Liver (tissue), 8 donors: ENCODE measurements at regions not wholly inside any gene's neighbourhood (a gene's known extent, or its start where the extent isn't known, plus 50 kb on each side); places are given as distances from the start of the nearest gene placed in this dataset.

ENCODE experiments used
- DNase-seq: peaks from one replicate; pipeline ENCODE4 v3.0.0-alpha.2; 2017; ENCODE audit warnings: low spot score
- H3K27ac ChIP-seq, 2 donors: one replicate each; pipeline ENCODE4 v1.7.0; 2013; ENCODE audit warnings: inconsistent platforms in 2 of 2, low read length in 2 of 2, control low read depth in 1 of 2, low read depth in 1 of 2, mild to moderate bottlenecking in 1 of 2
- H3K27me3 ChIP-seq, 4 donors: one replicate each; pipeline versions ENCODE4 v1.6.1 to v1.7.0; 2013; ENCODE audit warnings: low read length in 3 of 4, inconsistent platforms in 1 of 4, mild to moderate bottlenecking in 1 of 4, moderate library complexity in 1 of 4; ENCODE audit not compliant: control insufficient read depth in 4 of 4, insufficient read depth in 4 of 4
- H3K36me3 ChIP-seq, 4 donors: one replicate each; pipeline versions ENCODE4 v1.6.1 to v1.7.0; 2013; ENCODE audit warnings: low read length in 3 of 4, mild to moderate bottlenecking in 3 of 4, low read depth in 1 of 4, moderate library complexity in 1 of 4; ENCODE audit not compliant: control insufficient read depth in 4 of 4, insufficient read depth in 3 of 4
- H3K4me1 ChIP-seq, 4 donors: one replicate each; pipeline versions ENCODE4 v1.6.1 to v1.7.0; 2013; ENCODE audit warnings: low read length in 3 of 4, mild to moderate bottlenecking in 3 of 4, moderate library complexity in 1 of 4; ENCODE audit not compliant: control insufficient read depth in 4 of 4, insufficient read depth in 4 of 4
- H3K4me3 ChIP-seq, 3 donors: one replicate each; pipeline versions ENCODE4 v1.6.1 to v1.7.0; 2013; ENCODE audit warnings: low read length in 3 of 3, control low read depth in 1 of 3, low read depth in 1 of 3, mild to moderate bottlenecking in 1 of 3
- H3K9ac ChIP-seq, 2 donors: one replicate each; pipeline ENCODE4 v1.7.0; 2013; ENCODE audit warnings: low read length in 2 of 2, mild to moderate bottlenecking in 2 of 2, moderate library complexity in 2 of 2, control low read depth in 1 of 2, low read depth in 1 of 2
- H3K9me3 ChIP-seq, 4 donors: one replicate each; pipeline versions ENCODE4 v1.6.1 to v1.7.0; 2013; ENCODE audit warnings: low read length in 3 of 4; ENCODE audit not compliant: control insufficient read depth in 4 of 4
- ATF3 ChIP-seq: IDR thresholded peaks from 2 replicates; pipeline ENCODE4 v1.6.1; 2016; ENCODE audit warnings: antibody characterized with exemption
- EGR1 ChIP-seq, 2 donors: IDR thresholded peaks; 2 replicates each; pipeline ENCODE4 v1.6.1; 2016 to 2018; ENCODE audit warnings: antibody characterized with exemption in 2 of 2, low read depth in 2 of 2
- FOXA1 ChIP-seq: IDR thresholded peaks from 2 replicates; pipeline ENCODE4 v1.6.1; 2016; ENCODE audit warnings: antibody characterized with exemption
- FOXA2 ChIP-seq: IDR thresholded peaks from 2 replicates; pipeline ENCODE4 v1.6.1; 2016; ENCODE audit warnings: antibody characterized with exemption
- GABPA ChIP-seq, 2 donors: IDR thresholded peaks in 1 of 2; conservative IDR thresholded peaks in 1 of 2; 2 replicates each; pipeline ENCODE4 v1.6.1; 2016; ENCODE audit warnings: antibody characterized with exemption in 2 of 2, mild to moderate bottlenecking in 1 of 2, moderate library complexity in 1 of 2
- HNF4A ChIP-seq, 2 donors: conservative IDR thresholded peaks; 2 replicates each; pipeline ENCODE4 v1.6.1; 2016; ENCODE audit warnings: antibody characterized with exemption in 2 of 2, mild to moderate bottlenecking in 2 of 2
- HNF4G ChIP-seq: IDR thresholded peaks from 2 replicates; pipeline ENCODE4 v1.6.1; 2016; ENCODE audit warnings: antibody characterized with exemption
- JUND ChIP-seq, 2 donors: IDR thresholded peaks; 2 replicates each; pipeline ENCODE4 v1.6.1; 2016; ENCODE audit warnings: antibody characterized with exemption in 2 of 2
- NR2F2 ChIP-seq: IDR thresholded peaks from 2 replicates; pipeline ENCODE4 v1.6.1; 2016; ENCODE audit warnings: antibody characterized with exemption
- RAD21 ChIP-seq, 2 donors: IDR thresholded peaks; 2 replicates each; pipeline ENCODE4 v1.6.1; 2016; ENCODE audit warnings: antibody characterized with exemption in 2 of 2, mild to moderate bottlenecking in 2 of 2
- SP1 ChIP-seq: IDR thresholded peaks from 2 replicates; pipeline ENCODE4 v1.6.1; 2018; ENCODE audit warnings: antibody characterized with exemption, mild to moderate bottlenecking
- TAF1 ChIP-seq: conservative IDR thresholded peaks from 2 replicates; pipeline ENCODE4 v1.6.1; 2016; ENCODE audit warnings: antibody characterized with exemption, mild to moderate bottlenecking
- YY1 ChIP-seq: IDR thresholded peaks from 2 replicates; pipeline ENCODE4 v1.6.1; 2016; ENCODE audit warnings: antibody characterized with exemption, mild to moderate bottlenecking
- whole genome bisulfite sequencing: extraction: QIAGEN DNeasy Blood & Tissue Kit; methylation state at CpG from one replicate; pipeline ENCODE4 v1.1.7; 2013; 5-methylcytosine and 5-hydroxymethylcytosine counted together
- TF ChIP-seq, protein P1 (sequence below): IDR thresholded peaks from 2 replicates; pipeline ENCODE4 v1.6.1; 2016; ENCODE audit warnings: antibody characterized with exemption
- TF ChIP-seq, protein P2 (sequence below): fragments of 150-350 bp; IDR thresholded peaks from 2 replicates; pipeline ENCODE4 v1.5.1; 2017; ENCODE audit warnings: improper control_type of control experiment, low read depth, low read length; ENCODE audit not compliant: missing input control
- donor health status: healthy.
- donor health status: healthy.
- donor health status: healthy.
- donor health status: healthy.
- donor health status: healthy.

DNA sequence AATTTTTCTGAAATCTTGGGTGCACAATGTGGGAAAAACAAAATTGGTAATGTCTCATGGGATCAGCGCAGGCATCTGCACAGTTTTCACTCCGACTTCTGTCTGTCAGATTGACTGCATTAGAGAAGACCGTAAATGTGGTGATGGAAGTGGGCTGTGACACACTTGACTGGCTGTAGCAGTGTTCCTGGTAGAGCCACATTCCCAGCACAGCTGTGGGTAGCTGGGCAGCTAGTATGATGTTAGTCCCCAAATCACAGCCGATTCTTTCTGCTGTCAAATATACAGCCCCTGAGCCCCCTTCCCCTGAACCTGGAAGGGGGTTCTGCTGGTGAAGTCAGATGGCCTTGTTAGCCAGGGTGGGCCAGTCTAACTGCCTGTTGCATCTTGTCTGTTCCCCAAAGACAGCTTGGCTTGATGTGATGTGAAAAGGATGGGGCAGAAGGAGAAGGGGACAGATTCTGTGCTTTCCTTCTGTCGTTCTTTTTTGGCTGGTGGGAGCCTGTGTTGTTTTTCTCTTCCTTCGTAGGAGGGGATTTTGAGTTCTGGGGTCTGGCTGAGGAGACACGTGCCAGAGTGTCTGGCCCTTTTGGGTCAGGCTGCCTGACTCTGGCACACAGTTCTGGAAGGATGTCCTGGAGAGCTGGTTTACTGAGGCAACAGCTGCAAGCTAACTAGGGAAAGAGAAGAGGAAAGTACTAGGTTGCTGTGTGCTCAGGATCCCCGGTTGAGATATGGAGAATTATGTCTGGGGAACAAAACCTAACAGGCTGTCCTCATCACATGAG, 66.4 kb upstream of the SPRY4 start:
- no peak for DNase-seq
- Histone ChIP-seq H3K27me3 (no peaks in the 10 kb centered on the region), H3K4me1 (peaks cover 0 to 4% (median 0%) of the 10 kb centered on the region in 4 donors), H3K9ac (no peak overlapping the region), H3K4me3 (no peak overlapping the region), H3K36me3 (no peaks in the 10 kb centered on the region), H3K9me3 (no peaks in the 10 kb centered on the region), H3K27ac (no peak overlapping the region)
- 82% methylated on average over 8 of the region's 8 CpGs for WGBS
- TF ChIP-seq FOXA2 (no peak), GABPA (IDR thresholded peaks at IDR 0.05 in 1 of 2, conservative IDR thresholded peaks at IDR 0.05 in 1 of 2) (no peak), YY1 (no peak), HNF4A (conservative IDR thresholded peaks at IDR 0.05) (no peak), NR2F2 (no peak), EGR1 (IDR thresholded peaks at IDR 0.05; ENCODE audit: low read depth in 2 of 2) (no peak), SP1 (no peak), TAF1 (no peak), JUND (IDR thresholded peaks at IDR 0.05) (no peak), HNF4G (no peak), RAD21 (IDR thresholded peaks at IDR 0.05) (no peak), ATF3 (no peak), FOXA1 (no peak)
- TF ChIP-seq, protein P1, sequence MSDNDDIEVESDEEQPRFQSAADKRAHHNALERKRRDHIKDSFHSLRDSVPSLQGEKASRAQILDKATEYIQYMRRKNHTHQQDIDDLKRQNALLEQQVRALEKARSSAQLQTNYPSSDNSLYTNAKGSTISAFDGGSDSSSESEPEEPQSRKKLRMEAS: no peak
- TF ChIP-seq, protein P2, sequence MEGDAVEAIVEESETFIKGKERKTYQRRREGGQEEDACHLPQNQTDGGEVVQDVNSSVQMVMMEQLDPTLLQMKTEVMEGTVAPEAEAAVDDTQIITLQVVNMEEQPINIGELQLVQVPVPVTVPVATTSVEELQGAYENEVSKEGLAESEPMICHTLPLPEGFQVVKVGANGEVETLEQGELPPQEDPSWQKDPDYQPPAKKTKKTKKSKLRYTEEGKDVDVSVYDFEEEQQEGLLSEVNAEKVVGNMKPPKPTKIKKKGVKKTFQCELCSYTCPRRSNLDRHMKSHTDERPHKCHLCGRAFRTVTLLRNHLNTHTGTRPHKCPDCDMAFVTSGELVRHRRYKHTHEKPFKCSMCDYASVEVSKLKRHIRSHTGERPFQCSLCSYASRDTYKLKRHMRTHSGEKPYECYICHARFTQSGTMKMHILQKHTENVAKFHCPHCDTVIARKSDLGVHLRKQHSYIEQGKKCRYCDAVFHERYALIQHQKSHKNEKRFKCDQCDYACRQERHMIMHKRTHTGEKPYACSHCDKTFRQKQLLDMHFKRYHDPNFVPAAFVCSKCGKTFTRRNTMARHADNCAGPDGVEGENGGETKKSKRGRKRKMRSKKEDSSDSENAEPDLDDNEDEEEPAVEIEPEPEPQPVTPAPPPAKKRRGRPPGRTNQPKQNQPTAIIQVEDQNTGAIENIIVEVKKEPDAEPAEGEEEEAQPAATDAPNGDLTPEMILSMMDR: no peak

DNA sequence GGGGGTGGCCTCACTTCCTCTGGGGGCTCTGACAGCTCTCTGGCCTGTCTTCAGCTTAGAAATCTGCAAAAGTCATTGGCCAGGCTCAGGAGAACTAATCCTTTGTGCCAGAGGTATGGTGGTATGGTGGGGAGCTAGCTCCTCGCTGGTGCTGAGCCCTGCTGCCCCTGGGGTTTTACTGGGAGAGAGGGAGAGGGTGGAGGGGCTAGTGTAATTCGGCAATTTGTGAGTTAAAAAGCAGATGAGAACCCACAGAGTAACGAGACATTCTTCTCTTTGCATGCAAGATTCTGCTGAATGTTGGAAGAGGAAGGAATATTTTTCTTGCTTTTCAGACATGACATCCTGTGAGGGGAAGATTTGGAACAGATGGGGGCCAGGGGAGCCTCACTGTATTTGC, 65.5 kb upstream of the SPRY4 start:
- Histone ChIP-seq H3K36me3 (no peaks in the 10 kb centered on the region), H3K4me3 (no peak overlapping the region), H3K27ac (no peak overlapping the region), H3K9ac (no peak overlapping the region), H3K9me3 (no peaks in the 10 kb centered on the region), H3K4me1 (peaks cover 0 to 4% (median 0%) of the 10 kb centered on the region in 4 donors), H3K27me3 (no peaks in the 10 kb centered on the region)
- TF ChIP-seq ATF3 (no peak), FOXA1 (no peak), HNF4A (conservative IDR thresholded peaks at IDR 0.05) (no peak), HNF4G (no peak), FOXA2 (no peak), RAD21 (IDR thresholded peaks at IDR 0.05) (no peak), SP1 (no peak), GABPA (IDR thresholded peaks at IDR 0.05 in 1 of 2, conservative IDR thresholded peaks at IDR 0.05 in 1 of 2) (no peak), NR2F2 (no peak), YY1 (no peak), EGR1 (IDR thresholded peaks at IDR 0.05; ENCODE audit: low read depth in 2 of 2) (no peak)
- TF ChIP-seq, protein P1: no peak
- WGBS: 54% methylated on average over 3 of the region's 3 CpGs
- DNase-seq: no peak
